GM18507 (cell line): ENCODE measurements at regions not wholly inside any gene's neighbourhood (a gene's known extent, or its start where the extent isn't known, plus 50 kb on each side); places are given as distances from the start of the nearest gene placed in this dataset.

ENCODE experiments used
- DNase-seq: peaks from one replicate; pipeline ENCODE4 v3.0.0; 2011; ENCODE audit warnings: low read depth; ENCODE audit not compliant: insufficient read length; ENCODE audit errors: extremely low spot score
- FAIRE-seq: peaks from 2 replicates; lab custom pipeline; 2011; peaks lifted over from hg19 to GRCh38; lab: Jason Lieb, UNC

DNA sequence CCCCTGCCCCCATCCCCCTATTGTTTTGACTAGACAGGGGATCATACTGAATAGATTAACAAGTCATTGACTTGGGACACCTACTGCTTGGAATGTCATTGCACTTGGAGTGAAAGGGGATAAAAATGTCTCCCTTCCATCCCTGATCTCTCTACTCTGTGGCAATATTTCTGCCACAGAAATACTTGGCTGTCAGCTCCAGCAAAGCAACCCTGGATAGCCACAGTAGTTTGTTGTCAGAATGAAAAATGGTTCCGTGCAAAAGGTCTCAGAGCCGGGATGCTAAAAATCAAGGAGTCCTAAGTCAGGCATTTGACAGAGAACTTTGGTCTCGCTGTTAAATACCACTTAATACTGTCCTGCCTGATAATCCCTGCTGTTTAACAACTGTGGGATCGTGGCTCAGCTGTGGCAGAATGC, 722.0 kb upstream of the SOX9 start:
- DNase-seq (no peak), FAIRE-seq (no peak)

DNA sequence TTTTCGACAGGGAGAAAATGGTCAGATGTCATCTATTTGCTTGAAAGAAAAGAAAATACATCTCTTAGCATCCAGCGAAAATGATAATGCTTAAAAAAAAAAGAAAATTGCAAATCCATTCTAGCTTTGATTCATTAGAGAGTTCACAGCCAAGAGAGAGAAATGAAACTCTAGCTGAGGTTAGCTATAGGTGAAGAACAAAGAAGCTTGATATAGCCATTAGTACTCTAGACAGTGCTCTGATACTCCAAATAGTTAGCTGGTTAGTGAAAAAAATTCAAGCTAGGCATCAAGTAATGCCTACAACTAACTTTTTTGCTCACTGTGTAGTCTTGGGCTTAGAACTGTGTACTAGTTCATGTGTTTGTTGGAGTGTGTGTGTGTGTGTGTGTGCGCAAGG, 721.6 kb upstream of the SOX9 start:
- no peak for FAIRE-seq
- DNase-seq = no peak

DNA sequence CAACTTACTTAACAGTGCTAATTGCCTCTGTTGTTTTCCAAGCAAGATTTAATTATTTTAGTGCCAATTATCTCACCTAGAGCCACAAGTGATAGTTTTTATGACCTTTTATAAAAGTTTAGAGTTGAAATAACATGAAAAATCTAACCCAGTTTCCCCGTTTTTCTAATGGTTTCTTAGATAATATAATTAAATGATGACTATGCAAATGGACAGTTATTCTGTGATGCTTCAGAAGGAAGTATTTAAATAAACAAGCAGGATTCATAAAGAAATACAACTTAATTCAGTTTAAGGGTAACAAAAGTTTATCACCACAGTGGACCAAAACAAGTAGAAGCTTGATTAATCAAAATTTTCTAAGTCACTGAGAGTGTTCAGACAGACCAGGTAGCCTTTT, 721.2 kb upstream of the SOX9 start:
- no peak for FAIRE-seq
- no peak for DNase-seq

DNA sequence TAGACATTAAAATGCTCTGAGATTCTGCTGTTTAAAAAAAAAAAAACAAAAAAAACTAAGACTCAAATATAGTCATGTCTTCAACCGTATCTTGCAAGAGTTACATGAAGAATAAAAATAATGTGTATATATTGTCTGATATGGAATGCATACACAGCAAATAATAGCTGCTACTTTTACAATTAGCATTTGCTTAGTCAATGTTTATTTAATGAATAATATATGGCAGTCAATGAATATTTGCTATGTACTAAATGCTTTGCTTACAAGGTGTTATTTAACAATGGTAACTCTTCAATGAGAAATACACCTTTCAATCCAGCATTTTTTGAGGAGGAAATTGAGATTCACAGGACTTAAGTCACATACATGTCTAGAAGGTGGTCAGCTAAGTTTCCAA, 718.8 kb upstream of the SOX9 start:
- no peak for FAIRE-seq
- DNase-seq = no peak

DNA sequence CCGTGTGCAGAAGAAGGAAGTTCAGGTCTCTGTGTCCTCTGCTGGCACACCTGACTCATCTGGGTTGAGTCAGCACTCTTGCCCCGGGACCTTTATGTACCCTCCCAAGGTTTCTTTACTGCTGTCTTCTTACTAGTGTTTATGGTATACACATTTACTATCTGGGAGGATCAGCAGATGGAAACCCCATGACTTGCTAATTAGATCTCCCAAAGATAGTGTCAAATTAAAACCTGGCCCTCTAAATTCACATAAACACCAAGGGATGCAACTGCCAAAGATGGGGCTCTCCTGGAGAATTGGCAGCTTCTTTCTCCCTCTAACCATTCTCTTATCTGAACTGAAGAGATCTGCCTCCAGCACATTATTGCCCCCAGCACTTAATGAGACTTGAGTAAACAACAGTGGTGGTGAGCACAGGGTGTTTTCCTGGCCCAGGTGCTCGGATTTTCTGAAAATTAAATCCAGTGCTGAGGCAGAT, 718.1 kb upstream of the SOX9 start:
- FAIRE-seq (no peak), DNase-seq (no peak)

DNA sequence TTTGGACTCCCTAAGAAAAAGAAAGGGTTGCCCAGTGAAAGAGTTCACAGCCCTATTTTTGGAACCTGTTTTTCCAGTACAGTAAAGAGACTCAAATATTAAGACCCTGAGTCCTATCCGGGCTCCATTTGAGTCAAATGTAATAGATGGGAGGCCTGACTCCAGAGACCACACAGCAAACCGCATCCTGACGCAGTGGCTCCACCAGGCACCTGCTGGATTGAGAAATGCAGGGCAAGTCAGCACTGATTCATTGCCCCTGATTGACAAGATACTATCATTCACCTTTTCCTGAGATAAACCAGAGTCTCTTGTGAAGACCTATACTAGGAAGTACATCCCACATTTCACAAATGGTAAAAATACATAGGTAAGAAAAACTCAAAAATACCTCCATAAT, 715.7 kb upstream of the SOX9 start:
- FAIRE-seq = no peak
- DNase-seq = no peak

DNA sequence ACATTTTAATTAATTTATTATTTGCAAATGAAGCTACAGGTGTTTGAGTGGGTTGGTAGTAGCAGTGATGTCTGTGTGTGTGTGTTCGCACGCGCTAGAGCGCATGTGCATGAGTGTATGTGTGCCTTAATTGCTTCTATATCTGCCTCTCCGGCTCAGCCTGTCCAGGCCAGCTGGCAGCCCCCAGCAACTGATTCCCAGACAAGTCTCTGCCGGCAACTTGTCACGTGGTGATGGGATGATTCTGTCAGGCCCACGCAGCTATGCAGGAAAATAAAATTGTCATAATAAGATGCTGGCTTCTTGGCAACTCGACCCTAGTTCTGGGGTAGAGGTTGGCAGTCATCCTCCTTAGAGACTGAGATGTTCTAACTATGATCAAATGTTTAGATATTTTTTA, 712.8 kb upstream of the SOX9 start:
- no peak for DNase-seq
- no peak for FAIRE-seq

DNA sequence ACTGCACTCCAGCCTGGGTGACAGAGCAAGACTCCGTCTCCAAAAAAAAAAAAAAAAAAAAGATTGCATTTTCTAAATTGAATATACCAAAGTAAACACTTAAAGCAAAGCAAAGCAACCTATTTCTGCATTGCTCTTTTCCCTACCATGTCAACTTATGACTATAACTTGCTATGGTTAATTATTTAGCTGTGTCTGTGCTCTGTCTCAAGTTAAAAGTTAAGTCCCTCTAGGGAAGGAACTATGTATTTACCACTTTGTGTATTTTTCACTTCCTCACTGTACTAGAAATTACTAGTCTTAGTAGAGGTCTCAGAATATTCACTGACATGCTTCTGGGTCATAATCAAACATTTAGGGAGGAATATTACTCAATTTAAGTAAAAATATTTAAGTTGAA, 711.7 kb upstream of the SOX9 start:
- FAIRE-seq (no peak), DNase-seq (no peak)

DNA sequence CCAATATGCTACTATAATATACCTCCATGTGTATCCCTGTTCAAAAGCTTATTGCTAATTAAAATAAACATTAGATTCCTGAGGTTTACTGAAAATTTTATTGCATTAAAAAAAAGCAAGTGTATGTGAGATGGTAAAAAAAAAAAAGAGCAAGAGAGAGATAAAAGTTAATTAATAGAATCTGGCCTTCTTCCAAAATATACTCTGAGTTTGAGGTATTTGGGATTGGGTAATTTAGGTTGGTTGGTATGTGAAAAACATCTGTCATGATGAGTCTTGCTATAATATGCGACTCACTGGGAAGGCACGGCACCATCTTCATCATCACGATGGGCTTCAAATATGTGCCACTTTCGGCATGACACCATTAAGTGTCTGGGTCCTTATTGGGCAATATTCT, 711.1 kb upstream of the SOX9 start:
- FAIRE-seq = no peak

DNA sequence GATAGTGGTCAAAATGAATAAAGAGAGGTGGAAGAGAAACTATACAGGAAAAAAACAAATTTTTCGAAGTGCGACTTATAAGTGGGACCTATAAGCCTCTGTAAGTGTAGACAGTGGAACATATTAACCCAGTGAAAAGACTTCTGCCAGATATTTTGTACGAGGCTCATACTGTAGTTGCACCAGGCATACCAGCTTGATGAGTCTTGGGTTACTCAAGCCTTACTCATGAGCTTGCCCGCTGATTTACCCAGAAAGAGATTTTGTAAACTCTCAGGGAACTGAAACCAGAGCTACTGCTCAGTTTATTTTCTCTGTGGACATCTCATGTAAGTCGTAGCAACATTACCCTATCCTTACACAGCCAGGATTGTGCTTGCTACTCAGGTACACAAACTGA, 708.0 kb upstream of the SOX9 start:
- FAIRE-seq = no peak

More for the DNA sequence above, 711.1 kb upstream of the SOX9 start:
- DNase-seq = no peak

DNA sequence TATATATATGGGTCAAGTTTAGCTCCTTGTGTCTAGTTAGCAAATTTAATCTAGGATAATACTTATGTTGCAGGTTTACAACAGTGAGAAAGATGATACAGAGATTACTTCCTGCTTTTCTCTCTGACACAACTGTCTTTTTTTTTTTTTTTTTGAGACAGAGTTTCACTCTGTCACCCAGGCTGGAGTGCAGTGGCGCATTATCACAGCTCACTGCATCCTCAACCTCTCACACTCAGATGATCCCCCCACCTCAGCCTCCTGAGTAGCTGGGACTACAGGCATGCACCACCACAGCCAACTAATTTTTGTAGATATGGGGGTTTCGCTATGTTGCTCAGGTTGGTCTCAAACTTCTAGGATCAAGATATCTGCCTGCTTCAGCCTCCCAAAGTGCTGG, 706.9 kb upstream of the SOX9 start:
- DNase-seq (no peak), FAIRE-seq (no peak)

More for the DNA sequence above, 708.0 kb upstream of the SOX9 start:
- no peak for DNase-seq

DNA sequence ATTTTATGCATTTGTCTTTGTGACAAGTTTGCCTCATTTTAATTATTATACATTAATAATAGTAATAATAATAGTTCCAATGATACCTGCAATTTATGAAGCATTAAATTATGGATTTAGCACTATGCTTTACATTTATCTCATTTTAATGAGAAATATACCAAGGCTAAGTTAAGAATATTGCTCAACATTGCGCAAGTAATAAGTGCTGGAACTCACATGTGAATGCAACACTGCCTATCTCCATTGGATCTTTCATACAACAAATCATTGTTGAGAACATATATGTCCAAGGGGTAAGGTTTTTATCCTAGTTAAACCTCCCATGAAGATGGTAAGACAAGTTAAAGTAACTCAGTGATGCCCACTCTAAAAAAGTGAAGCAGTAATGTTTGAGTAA, 703.7 kb upstream of the SOX9 start:
- DNase-seq (no peak), FAIRE-seq (no peak)

DNA sequence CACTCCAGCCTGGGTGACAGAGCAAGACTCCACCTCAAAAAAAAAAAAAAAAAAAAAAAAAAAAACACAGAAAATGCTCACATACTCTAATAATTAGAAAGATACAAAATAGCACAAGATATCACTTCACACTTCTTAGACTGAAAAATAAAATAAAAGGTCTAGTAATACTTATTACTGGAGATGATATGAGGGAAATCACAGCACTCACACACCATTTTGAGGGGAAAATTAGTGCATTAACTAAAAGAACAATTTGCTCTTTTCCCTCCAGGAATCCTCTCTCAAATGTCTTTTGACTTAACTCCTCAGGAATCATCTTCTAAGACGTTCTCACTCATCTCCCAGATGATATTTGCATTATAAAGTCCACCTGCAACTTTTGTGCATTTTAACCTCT, 697.9 kb upstream of the SOX9 start:
- no peak for DNase-seq
- no peak for FAIRE-seq

DNA sequence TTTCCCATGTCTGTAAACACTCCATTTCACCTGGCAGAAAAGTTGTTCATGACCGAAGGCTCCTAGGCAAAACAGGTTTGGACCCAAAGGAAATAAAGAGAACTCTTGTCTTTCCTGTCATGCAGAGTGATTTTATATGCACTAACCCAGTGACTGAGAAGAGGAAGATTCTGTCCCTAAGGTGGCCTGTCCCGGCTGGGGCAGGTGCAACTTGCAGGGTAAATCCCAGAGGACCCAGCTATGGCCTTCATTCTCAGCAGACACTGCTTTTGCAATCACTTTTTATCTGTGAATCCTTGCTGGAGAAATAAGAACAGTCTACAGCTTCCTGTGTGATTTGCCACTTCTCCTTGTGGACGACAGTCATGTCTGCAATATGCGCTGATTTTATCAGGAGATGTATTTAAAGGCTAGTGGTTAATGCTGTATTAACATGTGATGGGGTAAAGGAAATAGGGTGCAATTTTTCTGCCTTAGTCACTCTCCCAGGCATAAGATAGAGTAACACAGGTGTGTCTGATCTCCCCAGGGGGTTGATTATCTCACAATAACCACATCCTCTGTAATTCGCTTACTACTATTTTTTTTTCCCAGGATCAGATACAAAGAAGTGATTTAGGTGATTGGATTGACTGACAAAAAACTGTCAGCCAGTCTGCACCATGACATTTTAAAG, 696.8 kb upstream of the SOX9 start:
- DNase-seq = no peak
- no peak for FAIRE-seq

DNA sequence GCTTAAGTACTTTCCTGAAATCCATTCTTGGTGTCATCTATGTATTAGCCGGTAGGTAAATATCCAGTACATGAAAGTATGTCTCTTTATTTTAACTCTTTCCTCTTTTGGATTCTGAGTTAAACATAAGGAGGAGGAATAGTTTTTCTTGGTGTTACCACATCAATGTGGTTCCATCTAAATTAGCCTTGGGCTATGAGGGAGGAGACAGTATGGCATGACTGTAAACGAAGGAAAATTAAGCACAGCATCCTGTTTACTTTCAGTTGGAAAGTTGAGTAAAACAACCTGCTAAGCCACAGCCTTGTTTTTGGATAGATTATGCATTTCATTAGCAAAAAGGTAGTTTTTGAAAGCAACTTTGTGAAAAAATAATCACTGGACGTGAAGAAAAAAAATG, 693.0 kb upstream of the SOX9 start:
- FAIRE-seq = no peak
- no peak for DNase-seq

DNA sequence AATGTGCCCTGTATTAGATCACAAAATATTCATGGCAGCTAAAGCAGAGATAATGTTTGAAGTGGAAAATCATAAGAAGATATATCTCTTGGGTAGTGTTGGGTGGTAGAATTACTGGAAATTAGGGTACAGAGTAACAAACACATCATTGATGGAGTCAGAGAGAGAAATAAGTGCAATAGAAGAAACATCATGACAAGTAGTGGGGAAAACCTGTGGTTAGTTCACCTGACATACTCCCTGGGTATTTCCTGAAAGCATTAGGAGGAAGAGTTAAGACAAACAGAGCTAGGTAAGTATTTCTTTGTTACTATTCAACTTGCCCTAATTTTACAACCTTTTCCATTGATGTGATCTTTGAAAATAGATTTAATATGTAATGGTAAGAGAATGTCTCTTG, 691.9 kb upstream of the SOX9 start:
- no peak for FAIRE-seq

DNA sequence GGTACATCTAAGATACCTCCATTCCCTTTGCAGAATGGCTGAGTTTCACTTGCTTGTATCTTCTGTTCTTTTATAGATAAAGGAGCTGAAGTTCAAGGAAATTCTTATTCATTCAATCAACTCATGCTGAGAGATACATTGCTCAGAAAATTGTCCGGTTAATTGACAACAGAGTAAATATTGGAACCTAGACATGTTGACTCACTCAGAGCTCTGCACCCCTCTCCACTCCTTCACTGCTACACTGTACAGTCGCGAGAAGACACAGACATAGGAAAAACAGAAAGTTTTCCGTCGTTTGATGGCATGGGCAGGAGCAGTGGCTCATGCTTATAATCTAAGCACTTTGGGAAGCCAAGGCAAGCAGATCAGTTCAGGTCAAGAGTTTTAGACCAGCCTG, 690.5 kb upstream of the SOX9 start:
- no peak for FAIRE-seq
- DNase-seq = no peak

More for the DNA sequence above, 691.9 kb upstream of the SOX9 start:
- DNase-seq = no peak

DNA sequence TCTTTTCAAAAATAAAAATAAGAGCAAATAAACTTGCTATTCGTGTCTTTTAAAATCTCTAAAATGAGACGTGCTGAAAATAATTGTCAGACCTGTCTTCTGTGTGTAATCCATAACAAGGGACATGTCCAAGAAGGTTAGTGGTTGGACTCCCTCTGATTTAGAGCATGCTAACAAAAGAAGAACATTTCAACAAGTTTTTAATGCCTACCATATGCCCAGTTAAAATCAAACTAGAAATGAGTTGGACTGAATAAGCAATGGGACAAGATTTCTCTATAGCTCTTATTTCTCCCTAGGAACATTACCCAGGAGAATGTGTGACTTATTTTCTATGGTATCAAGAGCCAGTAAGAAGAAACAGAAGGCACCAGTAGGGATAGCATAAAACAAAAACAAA, 689.7 kb upstream of the SOX9 start:
- DNase-seq (no peak), FAIRE-seq (no peak)

DNA sequence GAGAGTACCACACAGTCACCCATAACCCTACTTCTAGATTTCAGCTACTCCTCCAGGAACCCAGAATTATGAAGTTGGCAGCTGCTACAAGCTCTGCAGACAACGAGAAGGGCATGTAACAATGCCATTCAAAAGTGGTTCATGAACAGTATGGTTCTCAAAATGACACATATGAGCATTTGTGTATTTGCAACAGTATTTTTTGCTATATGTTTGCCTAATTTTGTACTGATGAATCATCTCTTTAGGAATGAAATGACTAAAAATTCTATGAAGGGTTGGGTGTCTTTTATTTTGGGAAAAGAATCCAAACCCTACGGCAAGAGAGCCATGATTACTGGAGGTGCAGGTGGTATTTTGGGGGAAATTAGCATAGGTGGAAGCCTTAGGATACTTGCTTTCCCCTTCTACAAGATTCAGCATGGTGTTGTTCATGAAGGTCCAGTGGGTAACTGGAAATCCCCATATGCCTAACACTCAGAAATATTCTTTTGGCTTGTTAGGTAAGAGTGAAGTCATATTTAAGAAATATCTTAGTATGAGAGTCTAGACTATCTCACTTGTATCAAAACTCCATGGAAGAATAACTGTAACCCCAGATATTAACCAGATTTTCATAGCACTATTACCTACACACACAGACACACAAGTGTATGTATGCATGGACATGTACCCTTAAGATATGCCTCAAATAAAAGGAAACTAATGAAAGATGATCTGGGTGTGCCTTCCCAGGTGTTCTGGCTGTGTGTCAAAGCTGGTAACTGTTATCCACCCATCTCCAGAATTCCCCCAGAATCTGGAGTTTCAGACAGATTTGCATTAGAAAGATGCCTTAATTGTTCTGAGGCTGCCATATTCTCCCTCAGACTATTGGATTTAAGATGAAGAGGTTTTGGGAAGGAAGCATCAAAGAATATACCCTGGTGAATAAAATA, 688.2 kb upstream of the SOX9 start:
- no peak for FAIRE-seq
- DNase-seq = no peak

DNA sequence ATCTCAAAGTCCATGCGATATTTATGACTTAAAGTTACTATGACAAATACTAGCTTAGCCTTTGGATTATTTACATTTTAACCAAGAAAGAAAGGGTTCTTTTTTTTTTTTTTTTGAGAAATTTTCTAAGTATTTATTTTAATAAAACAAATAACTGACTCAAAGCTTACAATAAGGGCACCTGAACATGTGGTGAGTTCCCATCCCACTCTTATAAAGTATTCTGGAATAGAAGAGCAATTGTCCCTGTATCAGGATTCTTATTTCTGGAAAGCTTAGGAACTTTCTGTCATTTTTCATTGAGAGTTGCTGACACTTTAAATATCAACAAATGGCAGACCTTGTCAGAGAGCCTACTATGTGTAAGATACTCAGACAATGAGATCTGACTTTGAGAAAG, 686.1 kb upstream of the SOX9 start:
- FAIRE-seq = no peak
- no peak for DNase-seq

DNA sequence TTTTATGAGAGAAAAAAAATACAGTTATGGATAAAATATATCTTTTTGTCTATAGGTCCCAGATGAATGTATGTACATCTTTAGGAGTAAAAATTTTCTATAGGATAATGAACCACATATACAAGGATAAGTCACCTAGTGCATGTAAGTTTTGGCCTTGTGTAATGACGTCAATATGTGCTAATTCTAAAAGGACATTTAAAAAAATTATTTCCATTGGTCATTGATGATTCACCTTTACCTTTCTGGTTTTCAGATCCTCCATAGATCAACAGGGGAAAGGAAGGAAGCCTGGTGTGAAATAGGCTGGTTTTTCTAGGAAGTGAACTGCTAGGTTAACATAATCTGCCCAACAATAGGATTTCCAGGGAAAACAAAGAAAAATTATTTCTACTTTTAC, 684.3 kb upstream of the SOX9 start:
- DNase-seq (no peak), FAIRE-seq (no peak)
